Tibial nerve (tissue), 3 donors: ENCODE measurements at regions not wholly inside any gene's neighbourhood (a gene's known extent, or its start where the extent isn't known, plus 50 kb on each side); places are given as distances from the start of the nearest gene placed in this dataset.

Experiments
- POLR2A ChIP-seq, 2 donors: fragments of 450-650 bp; IDR thresholded peaks; one replicate each; pipeline ENCODE4 v1.6.1; 2017; ENCODE audit warnings: antibody characterized with exemption in 2 of 2, mild to moderate bottlenecking in 2 of 2, moderate library complexity in 2 of 2
- TF ChIP-seq, protein P1 (sequence below), 5 experiments: fragments of 200-600 bp in 3 of 5; fragments of 450-650 bp in 2 of 5; sonication (generic) in 3 of 5; IDR thresholded peaks; one replicate each; pipeline ENCODE4 v1.5.1; 2016 to 2019; ENCODE audit warnings: antibody characterized with exemption in 5 of 5, mild to moderate bottlenecking in 3 of 5, moderate library complexity in 2 of 5

DNA sequence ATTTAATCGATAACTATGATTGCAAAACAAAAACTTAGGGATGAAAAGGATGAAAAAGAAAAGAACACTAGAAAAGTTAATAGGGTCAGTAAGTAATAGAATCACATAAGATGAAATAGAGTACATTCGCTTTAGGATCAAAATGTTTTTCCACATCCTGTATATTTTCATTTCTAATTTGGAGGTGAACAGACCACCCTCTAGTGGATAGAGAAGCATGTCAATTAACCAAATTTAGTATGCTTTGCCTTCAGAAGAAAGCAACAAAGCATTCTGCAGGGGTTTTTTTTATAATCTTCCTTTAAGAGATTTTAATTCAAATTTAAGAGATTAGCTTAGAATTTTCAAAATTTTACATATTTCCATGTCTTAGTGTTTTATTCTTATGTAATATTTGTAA lies 611.0 kb upstream of the SGCG start:
- TF ChIP-seq, protein P1, sequence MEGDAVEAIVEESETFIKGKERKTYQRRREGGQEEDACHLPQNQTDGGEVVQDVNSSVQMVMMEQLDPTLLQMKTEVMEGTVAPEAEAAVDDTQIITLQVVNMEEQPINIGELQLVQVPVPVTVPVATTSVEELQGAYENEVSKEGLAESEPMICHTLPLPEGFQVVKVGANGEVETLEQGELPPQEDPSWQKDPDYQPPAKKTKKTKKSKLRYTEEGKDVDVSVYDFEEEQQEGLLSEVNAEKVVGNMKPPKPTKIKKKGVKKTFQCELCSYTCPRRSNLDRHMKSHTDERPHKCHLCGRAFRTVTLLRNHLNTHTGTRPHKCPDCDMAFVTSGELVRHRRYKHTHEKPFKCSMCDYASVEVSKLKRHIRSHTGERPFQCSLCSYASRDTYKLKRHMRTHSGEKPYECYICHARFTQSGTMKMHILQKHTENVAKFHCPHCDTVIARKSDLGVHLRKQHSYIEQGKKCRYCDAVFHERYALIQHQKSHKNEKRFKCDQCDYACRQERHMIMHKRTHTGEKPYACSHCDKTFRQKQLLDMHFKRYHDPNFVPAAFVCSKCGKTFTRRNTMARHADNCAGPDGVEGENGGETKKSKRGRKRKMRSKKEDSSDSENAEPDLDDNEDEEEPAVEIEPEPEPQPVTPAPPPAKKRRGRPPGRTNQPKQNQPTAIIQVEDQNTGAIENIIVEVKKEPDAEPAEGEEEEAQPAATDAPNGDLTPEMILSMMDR (IDR thresholded peaks at IDR 0.05) = no peak
- TF ChIP-seq POLR2A (IDR thresholded peaks at IDR 0.05) = no peak
